OCI-M2 (cell line): ENCODE measurements at regions not wholly inside any gene's neighbourhood (a gene's known extent, or its start where the extent isn't known, plus 50 kb on each side); places are given as distances from the start of the nearest gene placed in this dataset.

ENCODE experiments used
- DNase-seq: peaks from one replicate; lab custom pipeline; 2025; ENCODE audit not compliant: unreplicated experiment; lab: John Stamatoyannopoulos, UW

DNA sequence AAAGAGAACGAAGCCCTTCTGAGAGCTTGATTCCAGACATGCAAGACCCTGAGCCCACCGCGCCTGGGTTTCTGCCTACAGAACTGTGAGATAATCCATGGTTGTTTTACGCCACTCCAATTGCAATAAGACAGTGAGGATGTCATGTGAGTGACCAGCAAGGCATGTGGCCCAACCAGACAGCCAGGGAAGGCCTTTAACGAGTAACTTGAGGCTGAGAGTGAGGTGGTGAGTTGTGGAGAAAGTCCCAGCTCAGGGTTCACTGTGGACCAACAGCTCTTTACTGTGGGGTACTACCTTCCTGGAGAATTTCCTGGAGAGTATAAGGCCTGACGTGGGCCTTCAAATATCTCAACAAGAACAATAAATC lies 153.9 kb downstream of the ETS2 start:
- no peak for DNase-seq

DNA sequence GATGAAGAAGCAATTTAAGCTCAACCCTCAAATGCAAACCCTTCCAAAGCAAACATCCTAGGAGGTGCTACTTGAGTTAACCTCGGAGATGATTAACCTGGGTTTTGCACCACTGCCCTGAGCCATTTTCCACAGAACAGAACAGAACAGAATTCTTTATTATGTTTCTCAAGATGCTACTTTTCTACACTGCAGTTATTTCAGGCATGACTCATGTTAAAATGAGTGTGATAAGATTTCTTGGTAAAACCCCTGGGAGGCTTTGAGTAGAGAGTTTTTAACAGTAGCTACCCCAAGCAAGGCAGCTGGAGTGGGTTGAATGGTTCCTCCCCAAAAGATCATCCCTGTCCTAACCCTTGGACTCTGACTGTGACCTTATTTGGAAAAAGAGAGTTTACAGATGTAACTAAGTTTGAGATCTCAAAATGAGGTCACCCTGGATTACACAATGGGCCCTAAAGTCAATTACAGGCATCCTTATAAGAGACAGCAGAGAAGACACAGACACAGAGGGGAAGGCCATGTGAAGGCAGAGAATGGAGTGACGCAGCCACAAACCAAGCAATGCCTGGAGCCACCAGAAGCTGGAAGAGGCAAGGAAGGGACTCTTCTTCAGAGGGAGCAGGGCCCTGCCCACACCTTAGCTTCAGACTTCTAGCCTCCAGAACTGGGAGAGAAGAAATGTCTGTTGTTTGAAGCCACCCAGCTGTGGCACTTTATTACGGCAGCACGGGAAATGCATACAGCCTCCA lies 153.4 kb downstream of the ETS2 start:
- no peak for DNase-seq

DNA sequence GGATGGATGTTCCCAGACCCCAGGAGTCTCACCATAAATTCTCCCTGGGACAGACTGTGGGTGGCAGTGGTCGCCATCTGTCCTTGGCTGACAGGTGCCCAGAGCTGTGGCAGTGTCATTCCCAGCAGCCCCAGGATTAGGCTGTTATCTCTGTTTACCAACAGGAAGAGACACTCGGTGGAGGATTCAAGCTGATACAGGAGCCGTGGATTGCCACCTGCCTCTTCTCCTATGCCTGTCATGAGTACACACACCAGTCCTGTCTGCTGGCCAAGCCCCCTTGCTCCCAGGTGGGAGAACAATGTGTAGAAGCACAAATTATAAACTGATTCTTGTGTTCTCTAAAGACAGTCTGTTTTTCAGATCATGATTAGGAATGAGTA lies 152.6 kb downstream of the ETS2 start:
- DNase-seq: no peak

DNA sequence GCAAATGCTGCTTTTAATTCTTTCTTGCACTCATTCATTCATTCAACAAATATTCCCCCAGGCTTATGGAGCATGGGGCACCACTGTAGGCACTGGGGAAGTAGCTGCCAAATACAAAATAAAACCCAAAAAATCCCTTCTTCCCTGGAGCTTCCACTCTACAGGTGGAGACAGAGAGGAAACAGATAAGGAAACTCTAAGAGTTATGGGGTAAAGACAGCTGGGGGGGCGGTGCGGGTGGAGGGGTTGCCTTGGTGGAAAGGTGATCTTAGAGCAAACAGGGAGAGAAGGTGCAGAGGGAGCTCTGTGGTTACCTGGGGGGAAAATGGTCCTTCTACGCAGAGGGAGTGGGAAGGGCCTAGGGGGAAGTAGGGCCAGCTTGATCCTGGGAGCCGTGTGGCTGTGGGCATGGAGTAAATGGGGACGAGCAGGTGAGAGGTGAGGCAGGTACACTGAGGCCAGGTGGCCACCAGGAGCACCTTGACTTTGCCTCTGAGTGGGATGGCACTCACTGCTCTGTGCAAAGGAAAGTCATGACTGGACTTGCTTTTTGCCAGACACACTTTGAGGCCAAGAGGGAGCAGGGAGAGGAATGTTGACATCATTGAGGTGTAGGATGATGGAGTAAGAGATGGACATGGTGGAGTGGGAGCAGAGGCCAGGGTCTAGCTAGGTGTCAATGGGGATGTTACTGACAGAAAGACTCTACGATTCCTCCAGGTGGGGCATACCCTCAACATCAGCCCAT lies 152.0 kb downstream of the ETS2 start:
- DNase-seq: no peak

DNA sequence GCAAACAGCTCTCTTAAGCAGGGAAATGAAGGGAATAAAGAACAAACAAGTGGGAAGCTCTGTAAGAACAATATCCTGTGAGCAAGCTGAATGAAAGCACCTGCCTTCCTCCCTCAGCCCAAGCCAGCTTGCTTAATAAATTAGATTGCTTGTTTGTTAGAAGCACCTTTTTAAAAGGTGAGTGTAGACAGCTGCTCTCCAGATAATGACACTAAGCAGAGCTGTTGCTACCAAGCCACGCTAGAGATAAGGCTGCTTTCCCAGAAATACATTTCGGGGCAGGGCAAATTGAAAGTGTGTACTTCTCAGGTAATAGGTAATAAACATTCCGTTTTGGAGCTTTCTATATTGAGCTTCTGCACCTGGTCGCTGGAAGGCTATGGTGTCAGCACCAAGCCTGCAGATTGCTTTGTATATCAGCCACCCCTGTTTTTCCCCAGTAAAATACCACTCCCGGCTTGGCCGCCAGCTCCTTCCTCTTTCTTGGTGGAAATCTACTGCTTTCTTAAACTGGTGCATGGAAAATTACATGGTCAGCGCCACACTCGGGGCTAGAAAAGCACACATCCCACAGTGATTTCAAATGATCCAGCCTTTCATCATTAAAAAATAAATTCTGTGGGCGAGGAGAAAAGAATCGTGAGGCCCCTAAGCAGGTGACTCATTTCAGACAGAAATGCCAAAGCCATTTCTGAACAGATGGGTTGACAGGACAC lies 151.3 kb downstream of the ETS2 start:
- DNase-seq: peak; percentile 26

DNA sequence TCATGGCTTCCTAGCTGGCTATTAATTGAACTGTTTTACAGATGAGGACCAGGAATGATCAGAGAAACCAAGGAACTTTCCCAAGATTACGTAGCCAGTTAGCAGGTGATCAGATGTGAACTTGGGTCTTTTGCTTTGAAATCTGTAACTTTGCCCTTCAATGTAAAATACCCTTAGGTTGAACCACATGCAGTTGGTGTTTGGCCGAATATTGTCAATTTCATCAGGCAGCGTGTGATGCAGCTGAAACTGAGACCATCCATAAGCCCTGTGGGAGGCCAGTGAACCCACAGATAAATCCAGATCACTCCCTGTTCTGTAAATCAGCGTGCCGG lies 150.8 kb downstream of the ETS2 start:
- no peak for DNase-seq

DNA sequence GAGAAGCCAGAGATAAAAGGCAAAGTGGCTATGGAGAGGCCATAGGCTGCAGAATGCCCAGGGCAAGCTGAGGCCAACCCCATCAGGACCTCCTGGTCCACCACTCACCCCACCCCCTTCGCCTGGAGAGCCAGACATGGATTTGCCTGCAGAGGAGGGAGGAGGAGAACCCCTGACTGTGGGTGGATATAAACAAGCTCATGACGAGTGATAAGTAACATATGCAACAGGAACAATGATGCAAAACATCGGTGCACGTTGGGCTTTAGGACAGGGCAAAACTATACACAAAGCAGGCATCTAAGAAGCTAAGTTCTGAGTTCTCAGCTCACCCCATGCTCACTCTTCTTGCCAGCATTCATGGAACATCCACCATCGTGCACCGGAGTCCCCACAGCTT lies 150.3 kb downstream of the ETS2 start:
- DNase-seq: no peak

DNA sequence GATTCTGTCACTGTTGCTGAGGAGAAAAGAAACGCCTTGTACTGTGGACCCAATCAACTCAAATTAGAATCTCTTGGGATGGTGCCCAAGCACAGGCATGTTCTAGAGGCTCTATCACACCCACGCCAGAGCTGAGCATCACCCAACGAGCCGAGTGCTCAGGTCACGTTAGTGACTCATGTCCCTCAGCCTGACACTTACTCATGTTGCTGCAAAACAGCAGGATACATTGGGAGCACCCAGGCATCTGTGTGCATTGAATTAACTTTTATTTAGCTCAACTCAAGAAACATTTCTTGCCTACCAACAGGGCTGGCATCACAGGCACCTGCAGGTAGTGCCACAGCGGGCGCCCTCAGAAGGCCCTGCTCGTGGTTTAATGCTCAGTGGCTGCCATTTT lies 149.8 kb downstream of the ETS2 start:
- no peak for DNase-seq

DNA sequence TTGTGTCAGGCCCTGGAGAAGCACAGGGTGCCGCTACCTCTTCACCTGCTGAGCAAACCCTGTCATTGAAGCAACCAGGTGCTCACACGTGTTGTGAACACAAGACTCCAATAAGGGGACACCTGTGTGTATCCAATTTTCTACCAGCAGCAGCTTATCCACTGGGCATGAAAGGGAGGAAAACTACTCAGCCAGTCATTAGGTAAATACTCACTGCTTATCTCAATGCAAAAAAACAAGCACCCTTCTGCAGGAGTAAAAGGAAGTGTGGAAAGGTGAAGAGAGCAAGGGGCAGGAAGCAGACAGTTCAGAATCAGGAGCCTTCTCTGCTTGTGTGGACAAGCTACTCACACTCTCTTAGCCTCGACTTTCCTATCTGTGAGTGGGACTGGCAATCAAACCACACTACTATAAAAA lies 148.9 kb downstream of the ETS2 start:
- no peak for DNase-seq

DNA sequence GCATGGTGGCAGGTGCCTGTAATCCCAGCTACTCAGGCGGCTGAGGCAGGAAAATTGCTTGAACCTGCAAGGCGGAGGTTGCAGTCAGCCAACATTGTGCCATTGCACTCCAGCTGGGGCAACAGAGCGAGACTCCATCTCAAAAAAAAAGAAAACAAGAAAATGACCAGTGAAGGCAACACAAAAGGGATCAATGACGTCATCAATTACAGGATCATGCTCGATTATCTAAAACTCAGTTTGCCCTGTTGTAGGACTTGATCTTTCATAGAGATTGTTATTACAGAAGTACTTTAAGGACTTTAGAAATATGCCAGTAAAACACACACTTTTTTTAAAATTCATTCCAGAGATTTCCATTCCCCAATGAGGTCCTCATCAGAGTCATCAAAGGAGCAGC lies 147.8 kb downstream of the ETS2 start:
- DNase-seq: no peak

DNA sequence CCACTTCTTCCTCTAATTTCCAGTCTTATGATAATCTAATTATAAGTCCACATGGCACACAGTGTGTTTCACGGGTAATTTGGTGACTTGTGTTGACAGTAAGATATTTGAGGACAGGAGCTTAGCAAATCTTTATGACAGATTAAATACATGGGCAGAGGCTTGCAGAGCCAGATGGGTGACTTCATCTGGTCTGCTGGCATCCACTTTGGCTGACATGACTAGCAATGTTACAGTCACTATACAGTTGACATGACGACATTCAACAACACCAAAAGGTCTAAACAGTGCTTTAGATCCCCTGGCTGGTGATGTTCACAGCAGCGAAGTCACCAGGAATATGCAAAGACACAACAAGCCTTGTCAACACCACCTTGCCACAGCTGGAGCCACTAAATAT lies 147.2 kb downstream of the ETS2 start:
- no peak for DNase-seq

DNA sequence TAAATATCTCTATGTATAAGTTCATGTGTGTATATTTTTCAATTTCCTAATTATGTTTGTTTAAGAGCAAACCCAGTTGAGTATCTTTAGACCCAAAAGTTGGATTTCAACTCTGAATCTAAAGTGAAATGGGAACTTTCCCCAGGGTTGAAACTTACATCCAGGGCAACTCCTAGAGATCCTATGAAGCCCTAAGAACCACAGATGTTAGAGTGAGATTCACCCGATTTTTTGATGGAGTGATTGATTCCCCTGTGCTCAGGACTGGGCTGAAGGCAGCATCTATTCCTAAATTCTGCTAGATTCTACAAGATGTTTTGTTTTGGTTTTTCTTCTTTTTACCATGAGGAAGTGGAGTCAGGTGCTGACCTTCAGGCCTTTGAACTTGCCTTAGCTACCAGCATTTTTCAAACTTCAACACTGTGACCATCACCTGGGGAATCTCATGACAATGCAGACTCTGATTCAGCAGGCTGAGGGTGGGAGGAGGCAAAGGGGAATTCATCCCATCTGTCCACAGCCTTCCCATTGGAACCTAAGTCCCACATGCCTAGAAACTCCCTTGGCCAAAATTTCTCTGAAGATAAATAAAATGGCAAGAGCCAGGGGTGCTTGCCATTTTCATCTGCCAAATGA lies 145.5 kb downstream of the ETS2 start:
- no peak for DNase-seq

DNA sequence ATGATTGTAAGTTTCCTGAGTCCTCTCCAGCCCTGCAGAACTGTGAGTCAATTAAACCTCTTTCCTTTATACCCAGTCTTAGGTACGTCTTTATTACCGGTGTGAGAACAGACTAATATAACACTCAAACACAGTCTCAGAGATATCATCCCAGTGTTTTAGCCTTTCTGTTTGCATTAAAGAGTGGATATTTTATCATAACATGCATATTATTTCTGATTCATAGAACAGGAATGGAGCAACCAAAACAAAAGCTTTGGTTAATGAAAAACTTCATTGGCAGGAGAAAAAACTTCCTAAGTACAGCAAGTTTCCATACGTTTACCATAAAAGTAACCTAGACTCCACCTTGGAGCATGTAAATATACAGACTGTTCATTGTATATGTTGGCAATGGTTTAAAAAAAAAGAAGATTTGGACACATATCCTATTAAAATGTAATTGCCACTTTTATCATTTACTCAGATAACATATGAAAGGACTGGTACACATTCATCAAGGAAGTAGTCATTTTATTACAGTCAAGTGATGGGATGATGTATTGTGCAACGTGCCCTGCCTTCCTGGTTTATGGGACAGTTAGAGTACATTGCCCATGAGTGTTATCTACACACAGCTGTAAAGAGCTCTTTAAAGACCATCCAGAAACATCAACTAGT lies 144.8 kb downstream of the ETS2 start:
- no peak for DNase-seq

DNA sequence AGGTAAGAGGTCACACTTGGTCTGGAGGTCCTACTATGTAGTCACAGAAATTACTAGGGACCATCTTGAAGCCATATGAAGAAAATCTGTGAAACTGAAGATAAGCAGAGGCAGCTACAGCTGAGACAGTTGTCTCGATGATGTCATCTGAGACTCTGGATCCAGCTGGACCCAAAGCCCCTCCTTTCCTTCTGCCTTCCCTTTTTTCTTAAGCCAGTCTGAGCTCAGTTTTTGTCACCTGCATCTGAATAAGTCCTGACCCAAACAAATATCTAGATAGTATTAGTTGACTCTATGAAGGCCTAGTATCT lies 143.3 kb downstream of the ETS2 start:
- no peak for DNase-seq

DNA sequence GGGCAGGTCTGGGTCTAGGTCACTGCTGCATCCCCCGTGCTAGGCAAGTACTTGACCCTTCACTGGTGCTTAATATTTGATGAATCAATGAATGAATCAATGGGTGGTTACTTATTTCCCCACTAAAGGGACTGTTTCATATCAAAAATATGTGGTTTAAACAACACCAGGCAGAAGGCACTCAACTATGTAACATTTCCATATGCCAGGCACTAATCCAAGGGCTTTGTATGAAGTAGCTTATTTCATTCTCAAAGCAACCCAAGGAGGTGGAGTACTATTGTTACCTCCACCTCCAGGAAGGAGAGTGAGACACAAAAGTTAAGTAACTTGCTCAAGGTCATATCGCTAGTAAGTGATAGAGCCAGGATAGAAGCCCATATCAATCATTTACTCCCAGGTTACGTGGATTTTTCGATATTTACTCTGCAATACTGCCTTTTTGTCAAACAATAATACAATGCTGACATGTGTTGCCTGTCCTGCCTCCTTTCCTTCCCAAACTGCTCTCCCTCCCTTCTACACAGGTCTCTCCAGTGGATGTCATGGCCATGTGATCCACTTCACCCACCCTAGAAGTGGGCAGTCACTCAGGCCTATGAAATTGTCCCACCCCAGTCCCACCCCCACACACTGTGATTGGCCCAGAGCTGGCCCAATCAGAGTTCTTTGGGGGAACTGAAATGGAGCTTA lies 142.8 kb downstream of the ETS2 start:
- no peak for DNase-seq

DNA sequence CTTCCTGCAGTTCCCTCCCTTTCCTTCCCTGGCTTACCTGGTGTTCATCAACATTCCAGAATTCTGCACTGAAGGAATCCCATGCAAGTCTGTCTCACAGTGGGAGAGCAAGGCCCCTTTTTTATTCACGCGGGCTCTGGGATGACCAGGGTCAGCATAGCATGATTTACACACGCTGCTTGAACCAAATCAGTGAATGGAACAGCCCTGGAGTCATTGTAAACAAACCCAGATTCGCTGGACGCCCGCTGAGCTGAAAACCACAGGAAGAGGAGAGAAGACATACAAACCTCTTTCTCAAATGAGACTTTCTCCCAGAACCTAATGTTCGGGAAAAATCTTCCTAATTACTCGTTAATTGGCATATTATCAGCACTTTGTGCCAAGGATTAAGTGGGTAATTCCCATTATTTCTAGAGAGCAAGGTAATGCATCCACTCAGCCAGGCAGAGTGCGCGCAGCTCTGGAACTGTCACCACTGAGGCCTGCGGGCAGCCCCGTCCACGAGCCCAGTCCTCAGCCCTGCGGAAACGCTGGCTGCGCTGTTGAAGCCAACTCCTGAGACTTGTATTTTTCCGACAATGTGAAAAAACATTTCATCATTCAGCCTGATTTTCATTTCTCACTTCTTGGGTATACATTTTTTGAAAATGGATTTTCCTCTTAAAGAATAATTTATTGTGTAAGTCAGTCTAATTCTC lies 140.0 kb downstream of the ETS2 start:
- DNase-seq: no peak

DNA sequence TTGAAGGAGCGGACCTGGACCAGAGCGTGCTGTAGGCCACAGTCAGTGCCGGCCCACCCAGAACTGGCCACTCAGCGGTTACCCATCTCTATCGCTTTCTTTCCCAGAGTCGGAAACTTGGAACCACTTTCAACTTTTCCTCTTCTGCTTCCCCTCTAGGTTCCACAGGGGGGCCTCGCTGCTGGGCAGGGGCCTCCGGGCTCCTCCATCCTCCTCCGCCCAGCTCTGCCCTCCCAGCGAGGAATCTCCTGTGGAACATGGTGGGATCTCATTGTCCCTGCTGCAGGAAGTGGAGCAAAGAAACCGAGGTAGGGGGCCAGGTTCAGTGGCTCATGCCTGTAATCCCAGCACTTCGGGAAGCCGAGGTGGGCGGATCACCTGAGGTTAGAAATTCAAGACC lies 139.2 kb downstream of the ETS2 start:
- DNase-seq: no peak

DNA sequence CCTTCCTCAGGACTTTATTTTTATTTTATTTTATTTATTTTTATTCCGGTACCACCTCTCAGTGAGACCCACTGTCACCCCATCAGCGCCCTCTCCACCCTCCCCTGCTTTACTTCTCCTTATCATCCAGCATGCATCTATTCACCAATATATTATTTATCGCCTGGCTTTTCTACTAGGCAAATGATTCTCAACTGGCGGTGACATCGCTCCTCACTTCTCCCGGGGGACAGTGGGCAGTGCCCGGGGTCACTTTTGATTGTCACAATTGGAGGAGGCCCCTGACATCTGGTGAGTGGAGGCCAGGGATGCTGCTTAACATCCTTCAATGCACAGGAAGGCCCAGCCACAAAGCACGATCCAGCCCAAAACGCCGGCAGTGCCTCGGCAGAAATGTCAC lies 138.7 kb downstream of the ETS2 start:
- DNase-seq: no peak

DNA sequence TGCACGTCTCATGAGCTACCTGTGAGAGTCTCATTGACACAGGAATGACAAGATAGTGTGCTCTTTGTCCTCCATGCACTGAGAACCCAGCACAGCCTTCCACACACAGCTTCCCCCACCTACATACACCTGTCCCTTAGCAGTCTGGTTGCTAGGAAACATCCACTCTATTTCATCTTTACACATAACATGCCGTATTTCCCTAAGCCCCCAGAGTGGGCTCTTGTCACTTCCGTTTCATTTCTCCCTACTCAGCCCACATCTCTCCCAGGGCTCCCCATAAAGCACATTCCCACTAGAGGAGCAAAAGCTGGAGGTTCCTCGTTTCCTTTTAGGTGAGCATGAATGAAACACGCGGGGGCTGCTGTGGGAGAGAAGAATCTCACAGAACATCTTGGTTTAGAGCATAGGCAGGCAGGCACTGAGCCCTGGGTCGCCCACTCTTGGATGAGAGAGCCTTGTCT lies 137.1 kb downstream of the ETS2 start:
- no peak for DNase-seq

DNA sequence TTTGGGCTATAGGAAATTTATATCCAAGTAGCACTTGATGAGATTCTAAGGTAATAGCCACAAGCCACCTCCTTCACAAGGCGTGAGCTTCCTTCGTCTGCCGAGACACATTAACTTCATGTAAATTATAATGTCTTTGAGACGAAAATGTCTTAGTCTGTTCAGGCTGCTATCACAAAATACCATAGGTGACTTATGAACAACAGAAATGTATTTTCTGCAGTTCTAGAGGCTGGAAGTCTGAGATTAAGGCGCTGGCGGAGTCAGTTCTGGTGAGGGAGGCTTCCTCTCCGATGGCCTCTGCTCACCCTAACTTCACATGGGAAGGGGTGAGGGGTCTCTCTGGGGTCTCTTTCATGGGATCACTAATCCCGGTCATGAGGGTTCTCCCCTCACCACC lies 133.0 kb downstream of the ETS2 start:
- DNase-seq: no peak
